ENCODE measurements at regions not wholly inside any gene's neighbourhood (a gene's known extent, or its start where the extent isn't known, plus 50 kb on each side); places are given as distances from the start of the nearest gene placed in this dataset.

DNA sequence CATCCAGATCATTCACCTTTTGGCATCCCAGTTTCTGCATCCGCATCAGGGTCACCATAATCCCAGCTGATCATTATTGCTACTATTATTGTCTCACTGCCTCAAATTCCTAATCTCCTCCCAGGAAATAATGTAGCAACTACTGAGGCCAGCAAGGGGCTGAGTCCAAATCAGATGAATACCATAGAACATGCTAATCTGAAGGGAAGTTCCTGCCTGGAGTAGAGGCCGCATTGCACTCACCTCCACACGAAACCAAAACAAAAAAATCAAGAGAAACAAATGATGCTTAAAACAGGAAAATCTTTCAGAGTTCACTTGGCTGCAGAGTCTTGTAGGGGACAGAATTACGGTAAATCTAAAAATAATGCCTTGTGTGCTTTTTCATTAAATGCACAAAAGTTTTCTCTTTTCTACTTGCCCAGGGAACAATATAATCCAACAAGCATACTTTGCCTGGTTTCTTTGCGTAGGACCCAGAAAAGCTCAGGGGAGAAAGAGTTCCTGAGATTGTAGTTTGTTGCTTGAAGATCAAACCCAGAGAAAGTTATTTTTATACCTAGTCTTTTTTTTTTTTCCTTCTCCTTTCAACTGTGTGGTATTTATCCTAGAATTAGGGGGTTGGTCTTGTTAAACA lies 87.7 kb upstream of the KLF4 start:
- TF ChIP-seq, protein P1, sequence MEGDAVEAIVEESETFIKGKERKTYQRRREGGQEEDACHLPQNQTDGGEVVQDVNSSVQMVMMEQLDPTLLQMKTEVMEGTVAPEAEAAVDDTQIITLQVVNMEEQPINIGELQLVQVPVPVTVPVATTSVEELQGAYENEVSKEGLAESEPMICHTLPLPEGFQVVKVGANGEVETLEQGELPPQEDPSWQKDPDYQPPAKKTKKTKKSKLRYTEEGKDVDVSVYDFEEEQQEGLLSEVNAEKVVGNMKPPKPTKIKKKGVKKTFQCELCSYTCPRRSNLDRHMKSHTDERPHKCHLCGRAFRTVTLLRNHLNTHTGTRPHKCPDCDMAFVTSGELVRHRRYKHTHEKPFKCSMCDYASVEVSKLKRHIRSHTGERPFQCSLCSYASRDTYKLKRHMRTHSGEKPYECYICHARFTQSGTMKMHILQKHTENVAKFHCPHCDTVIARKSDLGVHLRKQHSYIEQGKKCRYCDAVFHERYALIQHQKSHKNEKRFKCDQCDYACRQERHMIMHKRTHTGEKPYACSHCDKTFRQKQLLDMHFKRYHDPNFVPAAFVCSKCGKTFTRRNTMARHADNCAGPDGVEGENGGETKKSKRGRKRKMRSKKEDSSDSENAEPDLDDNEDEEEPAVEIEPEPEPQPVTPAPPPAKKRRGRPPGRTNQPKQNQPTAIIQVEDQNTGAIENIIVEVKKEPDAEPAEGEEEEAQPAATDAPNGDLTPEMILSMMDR (conservative IDR thresholded peaks at IDR 0.05; ENCODE audit: low read depth, low read length) = no peak
- TF ChIP-seq EZH2phosphoT487 (IDR thresholded peaks at IDR 0.05; ENCODE audit: borderline replicate concordance, low read length) = no peak
- TF ChIP-seq EZH2 (IDR thresholded peaks at IDR 0.05; ENCODE audit: low read length, unreplicated experiment) = no peak
